ENCODE measurements at regions not wholly inside any gene's neighbourhood (a gene's known extent, or its start where the extent isn't known, plus 50 kb on each side); places are given as distances from the start of the nearest gene placed in this dataset.
A peak's percentile ranks its signal among the peaks of the same experiment; 100 is the strongest.
"Not testable (repeated sequence)": the region's sequence is repeated elsewhere in the genome, so short reads cannot be mapped to it uniquely, and the experiment has no call there.

DNA sequence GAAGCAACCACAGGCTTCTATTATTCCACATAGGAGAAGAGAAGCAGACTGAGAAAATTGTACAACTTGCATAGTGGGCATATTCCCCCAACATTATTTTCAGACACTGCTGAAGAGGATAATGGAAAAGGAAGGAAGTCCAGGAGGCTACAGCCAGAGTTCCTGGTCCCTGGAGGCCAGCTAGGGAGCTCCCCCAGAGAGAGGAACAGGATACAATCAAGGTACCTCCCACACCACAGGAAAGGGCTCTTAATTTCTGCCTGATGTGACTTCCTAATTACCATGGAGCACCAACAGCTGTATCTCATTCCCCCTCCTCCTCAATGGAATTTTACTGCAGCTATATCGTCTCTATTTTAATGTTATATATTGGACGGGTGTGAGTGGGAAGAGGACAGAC, 594.3 kb upstream of the NRSN1 start:
- no peak for DNase-seq

DNA sequence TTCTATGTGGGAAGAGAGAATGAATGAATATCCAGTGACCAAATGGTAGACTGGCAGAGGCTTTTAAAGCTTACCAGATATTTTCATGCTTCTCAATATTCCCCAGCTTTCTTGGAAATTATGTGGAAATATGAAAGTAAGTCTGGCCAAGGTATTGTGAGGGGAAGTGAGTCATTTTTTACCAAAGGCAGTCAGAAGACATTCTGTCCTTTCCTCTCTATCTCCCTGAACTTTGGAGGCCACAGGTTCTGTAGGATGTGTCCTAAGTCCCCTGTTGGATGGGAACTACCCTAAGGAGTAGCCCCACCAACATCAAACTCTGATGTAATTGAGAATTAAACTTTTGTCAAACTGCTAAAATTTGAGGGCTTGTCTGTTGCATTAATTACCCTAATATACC, 593.8 kb upstream of the NRSN1 start:
- peak; percentile 46 for DNase-seq

DNA sequence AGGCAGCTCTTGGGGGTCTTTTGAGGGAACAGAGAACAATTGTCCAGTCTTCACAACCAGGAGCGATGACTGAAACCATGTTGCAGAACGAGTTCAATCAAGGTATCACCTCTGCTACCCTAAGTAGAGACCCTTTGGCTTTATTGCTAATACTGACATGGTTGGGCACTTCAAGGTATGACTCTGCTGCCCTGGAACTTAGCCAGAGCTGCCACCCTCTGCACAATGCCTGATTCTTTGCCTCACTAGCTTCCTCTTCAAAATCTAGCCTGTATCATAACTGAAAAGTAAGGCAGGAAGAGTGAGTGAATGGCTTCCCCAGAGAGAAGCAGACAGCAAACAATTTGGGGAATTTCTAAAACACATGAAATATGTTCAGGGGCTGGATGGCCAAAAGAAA, 592.7 kb upstream of the NRSN1 start:
- no peak for DNase-seq

DNA sequence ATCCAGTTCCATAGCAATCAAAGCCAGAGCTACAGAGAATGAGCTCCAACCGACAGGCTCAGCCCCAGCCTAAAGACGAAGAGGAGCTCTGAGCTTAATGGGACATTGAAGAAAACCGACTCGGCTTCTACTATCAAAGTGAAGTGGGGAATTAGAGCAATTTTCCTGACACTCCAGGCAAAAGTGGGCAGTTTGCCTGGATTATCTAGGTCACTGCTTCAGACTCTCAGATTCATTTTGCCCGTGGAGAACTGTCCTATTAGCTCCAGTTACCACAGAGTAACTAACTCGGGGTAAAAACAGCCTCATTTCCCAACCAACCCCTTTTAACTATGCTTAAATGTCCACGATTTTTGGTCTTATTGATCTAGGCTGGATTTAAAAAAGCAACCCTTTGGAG, 592.1 kb upstream of the NRSN1 start:
- no peak for DNase-seq

DNA sequence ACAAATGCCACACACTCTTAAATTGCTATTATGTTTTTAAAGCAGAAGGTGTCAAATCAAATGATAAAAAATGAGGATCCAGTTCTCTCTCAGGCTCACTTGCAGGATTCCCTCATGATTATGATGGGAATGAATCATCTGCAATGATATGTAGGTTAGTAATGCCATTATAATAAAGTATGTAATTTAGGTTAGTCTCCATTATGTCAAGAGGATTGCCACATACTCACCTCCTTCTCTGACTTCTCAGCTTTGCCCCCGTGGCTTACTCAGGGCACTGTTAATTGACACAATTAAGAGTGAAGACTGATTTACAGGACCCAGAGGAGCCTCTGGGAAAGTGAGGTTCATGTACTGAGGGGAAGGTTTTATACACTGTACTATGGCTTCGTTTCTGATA, 591.7 kb upstream of the NRSN1 start:
- DNase-seq = peak; percentile 69

DNA sequence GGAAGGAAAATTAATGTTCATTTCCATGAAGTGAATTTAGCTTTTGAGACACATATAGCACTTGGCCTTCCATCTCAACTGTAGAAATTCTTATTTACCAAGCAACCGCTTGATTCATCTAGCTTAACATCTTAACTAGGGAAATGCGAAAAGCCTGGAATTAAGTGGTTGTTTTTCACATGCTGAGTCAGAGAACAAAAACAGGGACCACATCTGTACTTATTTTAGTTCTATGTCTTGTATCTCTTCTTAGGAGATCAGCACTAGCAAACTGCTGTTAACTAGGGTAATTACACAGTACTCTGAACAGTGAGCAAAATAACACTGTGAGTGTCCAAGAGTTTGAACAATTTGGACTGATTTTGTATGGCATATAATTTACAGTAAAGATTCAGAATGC, 590.9 kb upstream of the NRSN1 start:
- DNase-seq = peak; percentile 54

DNA sequence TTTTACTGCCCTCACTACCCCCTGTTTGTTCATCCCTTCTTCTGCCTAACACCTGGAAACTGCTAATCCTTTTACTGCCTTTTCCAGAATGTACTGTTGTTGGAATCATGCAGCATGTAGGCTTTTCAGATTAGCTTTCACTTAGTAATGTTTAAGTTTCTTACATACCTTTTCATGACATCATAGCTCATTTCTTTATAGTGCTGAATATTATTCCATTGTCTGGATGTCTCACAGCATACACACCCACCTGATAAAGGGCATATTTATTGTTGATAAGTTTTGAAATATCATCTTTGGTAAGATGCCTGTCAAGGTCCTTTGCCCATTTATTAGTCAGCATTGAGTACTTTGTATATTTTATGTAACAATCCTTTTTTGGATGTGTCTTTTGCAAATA, 588.2 kb upstream of the NRSN1 start:
- peak; percentile 17 for DNase-seq

DNA sequence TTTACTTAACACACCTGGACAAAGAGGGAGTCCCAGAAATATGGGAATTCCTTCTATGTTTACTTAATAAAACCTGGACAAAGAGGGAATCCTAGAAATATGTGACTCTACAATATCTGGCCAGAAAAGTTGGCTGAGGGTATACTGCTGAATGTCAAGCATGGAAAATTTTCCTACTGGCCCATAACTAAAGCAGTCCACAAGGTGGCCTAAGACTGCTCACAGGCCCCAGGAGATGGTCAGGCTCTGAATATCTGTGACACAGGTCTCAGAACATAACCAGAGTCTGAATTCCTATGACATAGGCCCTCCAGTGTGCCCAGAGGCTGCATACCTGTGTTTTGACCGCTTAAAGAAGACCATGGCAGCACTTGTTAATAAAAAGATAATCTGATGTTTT, 578.2 kb upstream of the NRSN1 start:
- no peak for DNase-seq

DNA sequence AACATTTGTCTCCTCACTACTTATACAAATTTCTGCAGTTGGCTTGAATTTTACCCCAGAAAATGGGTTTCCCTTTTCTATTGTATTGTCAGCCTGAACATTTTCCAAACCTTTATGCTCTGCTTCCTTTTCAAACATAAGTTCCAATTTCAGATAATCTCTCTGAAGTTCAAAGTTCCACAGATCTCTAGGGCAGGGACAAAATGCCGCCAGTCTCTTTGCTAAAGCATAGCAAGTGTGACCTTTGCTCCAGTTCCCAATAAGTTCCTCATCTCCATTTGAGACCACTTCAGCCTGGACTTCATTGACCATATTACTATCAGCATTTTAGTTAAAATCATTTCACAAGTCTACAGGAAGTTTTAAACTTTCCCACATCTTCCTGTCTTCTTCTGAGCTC, 571.1 kb upstream of the NRSN1 start:
- DNase-seq = not testable (repeated sequence)

DNA sequence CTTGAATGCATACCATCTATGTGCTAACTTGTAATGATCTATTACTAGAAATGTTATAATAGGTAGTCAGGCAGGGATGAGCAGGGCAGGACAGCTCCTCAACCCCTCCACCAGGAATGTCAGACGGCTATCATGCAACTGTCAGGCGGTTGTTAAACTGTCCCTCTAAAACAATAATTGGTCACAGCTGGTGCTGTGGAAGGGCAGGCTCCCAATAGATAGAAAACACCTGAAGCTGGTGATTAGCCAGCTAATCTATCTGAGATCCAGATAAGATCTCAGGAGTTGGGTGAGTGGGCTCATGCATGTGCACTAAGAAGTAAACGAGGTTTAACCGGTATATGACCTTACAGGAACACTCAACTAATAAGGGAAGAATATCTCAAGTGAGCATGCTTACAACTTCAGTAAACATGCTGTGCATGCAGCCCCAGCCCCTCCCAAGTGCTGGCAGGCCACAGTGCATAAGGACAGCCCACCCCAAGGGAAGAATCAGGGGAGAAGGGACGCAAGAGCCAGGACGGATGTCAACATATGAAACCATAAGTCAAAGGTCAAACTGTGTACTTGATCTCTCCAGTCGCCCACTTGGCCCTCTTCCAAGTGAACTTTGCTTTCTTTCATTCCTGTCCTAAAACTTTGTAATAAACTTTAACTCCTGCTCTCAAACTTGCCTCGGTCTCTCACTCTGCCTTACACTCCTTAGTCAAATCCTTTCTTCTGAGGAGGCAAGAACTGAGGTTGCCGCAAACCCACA, 566.2 kb upstream of the NRSN1 start:
- DNase-seq = no peak

DNA sequence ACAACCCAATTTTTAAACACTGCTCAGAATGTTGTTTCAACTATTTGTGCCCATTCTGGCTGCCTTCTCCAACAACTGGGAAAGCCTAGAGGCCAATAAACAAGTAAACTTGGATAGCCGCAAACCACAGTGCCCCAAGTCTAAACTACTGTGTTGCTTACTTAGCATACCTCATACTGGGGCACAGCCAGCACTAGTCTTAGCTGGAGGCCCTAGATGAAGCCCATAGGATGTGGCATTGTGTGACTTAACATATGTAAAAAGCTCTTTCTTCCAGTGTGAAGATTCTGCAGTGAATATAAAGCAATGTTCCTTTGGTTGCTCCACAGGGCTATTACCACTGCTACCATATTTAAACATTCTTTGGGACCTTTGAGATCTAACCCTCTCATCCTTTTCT, 564.3 kb upstream of the NRSN1 start:
- DNase-seq = no peak

DNA sequence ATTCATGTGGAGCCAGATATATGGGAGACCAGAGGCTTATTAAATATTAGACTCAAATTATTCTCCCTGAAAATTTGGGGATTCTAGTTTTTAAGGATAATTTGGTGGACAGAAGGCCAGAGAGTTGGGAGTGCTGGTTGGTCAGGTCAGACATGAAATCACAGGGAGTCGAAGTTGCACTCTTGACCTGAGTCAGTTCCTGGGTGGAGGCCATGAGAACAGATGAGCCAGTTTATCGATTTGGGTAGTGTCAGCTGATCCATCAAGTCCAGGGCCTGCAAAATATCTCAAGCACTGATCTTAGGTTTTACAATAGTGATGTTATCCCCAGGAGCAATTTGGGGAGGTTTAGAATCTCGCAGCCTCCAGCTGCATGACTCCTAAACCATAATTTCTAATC, 563.5 kb upstream of the NRSN1 start:
- DNase-seq = no peak

DNA sequence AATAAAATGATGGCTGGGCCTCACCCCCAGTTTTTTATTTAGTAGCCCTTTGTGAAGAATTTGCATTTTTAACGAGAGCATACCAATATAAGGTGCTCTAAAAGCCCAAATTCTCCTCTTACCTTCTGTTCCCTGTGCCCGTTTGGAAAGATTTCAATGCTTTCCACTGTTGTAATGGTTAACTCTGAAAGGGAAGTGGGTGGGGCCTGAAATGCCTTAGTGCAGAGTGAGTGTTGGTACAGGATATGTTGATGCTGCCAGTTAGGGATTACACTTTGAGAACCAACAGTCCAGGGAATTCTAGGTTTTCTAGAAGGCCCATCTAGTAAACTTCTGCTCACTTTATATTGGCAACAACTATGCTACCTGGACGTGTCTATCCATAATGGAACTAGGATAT, 562.7 kb upstream of the NRSN1 start:
- DNase-seq = no peak

DNA sequence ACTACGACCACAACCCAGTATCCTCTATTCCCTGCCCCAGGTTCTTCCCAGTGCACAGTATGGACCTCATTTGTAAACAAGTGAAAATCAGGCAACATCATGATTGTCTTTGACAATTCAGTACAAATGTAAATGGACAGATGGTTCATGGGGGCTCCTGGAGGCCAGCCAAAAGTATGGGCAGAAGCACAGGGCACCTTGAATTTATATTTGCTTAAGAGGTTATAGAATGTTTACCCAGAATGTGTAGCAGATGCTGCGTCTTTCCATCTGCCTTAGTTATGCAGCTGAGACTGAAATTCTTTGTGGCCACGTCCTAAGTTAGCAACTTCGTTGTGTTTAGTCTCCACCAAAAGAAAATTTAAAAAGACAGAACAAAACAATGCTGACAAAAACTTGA, 559.6 kb upstream of the NRSN1 start:
- no peak for DNase-seq

DNA sequence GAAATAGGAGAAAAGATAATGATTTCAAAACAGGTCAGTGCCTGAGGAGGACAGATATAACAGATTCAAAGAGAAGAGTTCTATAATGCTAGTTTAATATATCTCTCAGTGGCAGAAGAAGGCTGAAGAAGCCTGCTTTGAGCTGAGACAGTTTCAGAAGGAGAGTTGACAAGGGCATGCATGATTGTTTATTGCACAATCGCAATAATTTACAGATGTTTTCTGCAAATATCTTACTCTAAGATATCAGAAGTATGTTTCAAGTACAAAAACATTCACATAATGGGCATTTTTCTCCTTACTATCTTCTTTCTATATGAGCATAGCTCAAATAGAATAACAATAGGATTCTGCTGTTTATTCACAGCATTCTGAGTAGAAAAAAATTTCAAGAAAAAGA, 557.7 kb upstream of the NRSN1 start:
- DNase-seq = no peak

DNA sequence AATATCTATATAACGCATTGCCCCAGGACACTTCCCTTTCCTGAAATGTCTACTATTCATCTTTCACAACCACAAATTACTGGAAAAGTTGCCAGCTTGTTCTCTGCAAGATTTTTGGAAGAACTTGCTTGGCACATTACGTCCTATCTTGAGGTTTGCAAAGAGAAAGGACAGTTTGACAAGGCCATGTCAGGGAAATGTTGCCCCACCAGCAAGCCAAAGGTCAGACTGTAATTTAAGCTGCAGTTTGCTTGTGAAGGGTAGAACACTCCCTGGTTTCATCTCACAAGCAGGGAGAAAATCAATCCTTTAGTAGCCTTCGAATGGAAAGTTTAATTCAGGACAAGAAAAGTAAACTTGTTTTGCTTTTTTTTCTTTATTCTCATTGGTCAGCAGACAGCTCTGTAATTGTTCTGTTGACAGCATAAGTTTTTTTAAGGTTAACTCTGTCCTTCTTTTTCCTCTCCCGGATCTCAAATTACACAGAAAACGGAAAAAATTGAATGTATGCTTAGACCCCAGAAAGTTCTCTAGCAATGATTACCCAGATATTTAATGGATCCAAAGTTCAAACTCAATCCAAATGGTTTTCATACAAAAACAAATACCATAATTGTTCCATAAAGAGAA, 541.8 kb upstream of the NRSN1 start:
- no peak for DNase-seq

DNA sequence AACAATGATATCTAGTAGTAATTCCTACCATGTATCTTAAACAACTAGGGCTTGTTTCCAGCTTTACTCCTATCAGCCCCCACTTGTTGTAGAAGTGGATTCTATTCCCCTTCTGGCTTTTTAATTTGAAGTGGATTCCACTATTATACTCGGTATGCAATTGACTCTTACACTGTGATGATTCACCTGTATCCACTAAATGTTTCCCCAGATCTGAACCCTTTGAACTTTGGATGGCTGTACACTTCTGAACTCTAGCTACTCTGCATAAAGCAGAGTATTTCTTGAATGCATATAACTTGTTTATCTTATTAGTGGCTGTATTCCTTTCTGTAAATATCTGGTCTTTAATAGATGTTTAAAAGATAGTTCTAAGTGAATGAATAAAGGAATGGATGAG, 538.4 kb upstream of the NRSN1 start:
- DNase-seq = no peak

DNA sequence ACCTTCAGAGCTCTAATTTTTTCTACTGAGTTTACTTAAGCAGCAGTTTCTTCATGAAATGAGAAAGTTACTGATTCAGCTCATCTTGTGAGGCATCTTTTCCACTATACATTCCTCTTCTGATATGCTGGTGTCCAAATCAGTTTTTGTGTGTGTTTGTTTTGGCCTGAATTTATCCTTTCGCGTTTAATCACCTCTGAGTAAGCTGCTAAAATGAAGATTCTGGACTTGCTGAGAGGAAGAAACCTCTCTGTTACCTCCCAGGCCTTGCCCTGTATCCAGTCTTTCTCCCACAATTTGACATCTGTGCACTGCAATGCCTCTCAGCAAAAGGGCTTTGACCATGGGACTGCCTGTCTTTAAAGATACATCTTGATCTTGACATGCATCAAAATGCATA, 536.2 kb upstream of the NRSN1 start:
- DNase-seq = no peak

DNA sequence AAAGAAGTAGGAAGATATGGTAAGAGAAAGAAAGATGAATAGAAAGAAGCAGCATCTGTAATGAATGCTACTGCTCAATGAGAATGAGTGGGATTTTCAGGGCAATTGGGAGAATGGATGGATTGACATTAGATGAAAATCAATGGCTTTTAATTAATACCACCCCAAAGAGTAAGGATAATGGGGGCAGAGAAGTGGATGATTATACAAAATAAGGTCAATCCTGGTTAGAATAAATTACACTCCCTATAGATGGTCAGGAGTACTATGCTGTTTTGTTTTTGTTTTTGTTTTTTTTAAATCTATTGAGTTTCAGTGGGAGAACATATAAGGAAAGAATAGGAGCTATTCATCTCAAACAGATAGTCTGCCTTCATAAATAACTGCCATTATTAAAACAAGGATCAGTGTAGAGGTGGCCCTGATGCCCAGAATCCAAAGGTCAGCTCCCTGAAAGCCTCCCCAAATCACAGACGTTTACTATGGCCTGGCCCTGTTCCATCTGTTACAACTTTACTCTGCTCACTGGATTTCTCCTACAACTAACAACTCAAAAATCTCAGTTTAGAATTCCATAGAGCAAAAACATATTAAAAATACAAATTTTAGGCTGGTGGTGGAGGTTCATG, 535.4 kb upstream of the NRSN1 start:
- no peak for DNase-seq

DNA sequence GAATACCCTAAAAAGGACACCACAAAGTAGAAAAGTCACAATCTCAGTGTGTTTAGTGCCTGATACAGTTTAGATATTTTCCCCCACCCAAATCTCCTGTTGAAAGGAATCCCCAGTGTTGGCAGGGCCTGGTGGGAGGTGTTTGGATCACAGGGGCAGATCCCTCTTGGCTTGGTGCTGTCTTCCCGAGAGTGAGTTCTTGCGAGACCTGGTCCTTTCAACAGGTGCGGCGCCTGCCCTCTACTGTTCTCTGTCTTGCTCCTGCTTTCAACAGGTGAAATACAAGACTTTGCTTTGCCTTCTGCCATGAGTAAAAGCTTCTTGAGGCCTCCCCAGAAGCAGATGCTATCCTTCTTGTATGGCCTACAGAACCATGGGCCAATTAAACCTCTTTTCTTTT, 534.3 kb upstream of the NRSN1 start:
- no peak for DNase-seq

DNA sequence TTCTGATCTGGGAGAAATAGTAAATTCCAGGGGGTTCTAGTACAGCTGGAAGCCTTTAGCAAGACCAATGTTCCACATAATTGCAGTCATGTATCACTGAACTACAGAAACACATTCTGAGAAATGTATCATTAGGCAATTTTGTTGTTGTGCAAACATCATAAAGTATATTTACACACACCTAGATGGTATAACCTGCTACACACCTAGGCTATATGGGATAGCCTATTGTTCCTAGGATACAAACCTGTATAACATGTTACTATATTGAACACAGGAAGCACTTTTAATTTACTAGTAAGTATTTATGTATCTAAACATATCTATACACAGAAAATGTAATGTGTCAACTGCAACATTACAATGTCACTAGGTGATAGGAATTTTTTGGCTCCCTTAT, 525.9 kb upstream of the NRSN1 start:
- DNase-seq = no peak

DNA sequence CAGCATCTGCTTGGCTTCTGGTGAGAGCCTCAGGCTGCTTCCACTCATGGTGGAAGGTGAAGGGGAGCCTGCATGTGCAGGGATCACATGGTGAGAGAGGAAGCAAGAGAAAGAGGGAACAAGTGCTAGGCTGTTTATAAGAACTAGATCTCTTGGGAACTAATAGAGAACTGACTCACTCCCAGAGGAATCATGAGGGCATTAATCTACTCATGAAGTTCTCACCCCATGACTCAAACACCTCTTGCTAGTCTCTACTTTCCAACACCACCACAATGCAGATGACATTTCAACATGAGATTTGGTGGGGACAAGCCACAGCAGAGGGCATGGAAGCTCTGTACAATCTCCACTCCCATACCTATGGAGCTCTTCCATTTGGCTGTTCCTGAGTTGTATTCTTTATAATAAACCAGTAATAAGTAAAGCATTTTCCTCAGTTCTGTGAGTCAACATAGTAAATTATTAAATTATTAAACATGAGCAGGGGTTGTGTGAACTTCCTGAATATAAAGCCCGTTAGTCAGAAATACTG, 524.1 kb upstream of the NRSN1 start:
- peak; percentile 66 for DNase-seq

DNA sequence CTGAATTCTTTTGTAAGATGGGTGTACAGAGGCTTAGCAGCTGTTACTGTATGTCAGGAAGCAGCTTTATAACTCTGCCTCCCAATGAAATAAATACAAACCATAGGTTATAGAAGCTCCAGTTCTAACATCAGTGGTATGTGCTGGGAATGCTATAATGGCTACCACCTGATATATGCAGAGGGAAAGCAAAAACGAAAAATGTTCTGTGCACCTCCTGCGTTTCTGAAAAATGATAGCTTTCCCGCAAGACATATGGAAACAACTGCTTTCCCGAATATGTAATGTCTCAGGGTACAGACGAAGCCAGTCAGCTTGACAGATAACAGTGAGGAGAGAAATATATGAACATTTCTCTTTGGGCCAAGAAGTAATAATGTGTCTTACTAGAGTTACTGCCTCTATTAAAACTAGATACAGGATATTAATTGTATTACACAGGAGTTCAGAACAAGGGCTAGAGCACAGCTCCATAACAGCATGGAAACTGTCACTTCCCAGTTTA, 517.0 kb upstream of the NRSN1 start:
- no peak for DNase-seq

DNA sequence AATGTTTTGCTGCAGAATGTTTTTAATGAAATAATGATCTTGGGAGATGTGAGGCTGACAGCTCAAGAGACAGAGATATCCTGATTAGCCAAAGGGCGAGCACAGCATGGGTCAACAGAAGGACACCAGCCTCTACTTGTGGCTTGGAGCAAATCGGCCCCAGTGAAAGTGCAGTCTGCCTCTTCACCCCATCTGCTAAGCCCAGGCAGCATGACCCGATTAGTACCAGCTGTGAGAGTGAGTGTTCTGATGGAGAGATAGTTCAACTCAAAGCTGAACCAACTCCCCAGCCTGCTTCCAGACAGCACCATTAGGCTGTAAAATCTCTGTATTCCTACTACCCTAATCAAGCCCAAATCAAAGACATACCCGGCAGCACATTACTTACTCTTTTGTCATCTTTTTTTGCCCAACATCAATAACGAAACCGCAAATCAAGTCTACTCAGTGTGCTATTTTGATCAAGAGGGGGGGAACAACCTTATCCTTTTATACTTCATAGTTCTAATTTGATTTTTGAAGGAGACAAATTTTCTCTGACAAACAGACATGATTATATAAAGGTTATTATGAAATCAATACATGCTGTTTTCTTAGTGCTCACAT, 514.1 kb upstream of the NRSN1 start:
- no peak for DNase-seq

Data from HCEC 1CT (cell line).